ENCODE measurements at regions not wholly inside any gene's neighbourhood (a gene's known extent, or its start where the extent isn't known, plus 50 kb on each side); places are given as distances from the start of the nearest gene placed in this dataset.

DNA sequence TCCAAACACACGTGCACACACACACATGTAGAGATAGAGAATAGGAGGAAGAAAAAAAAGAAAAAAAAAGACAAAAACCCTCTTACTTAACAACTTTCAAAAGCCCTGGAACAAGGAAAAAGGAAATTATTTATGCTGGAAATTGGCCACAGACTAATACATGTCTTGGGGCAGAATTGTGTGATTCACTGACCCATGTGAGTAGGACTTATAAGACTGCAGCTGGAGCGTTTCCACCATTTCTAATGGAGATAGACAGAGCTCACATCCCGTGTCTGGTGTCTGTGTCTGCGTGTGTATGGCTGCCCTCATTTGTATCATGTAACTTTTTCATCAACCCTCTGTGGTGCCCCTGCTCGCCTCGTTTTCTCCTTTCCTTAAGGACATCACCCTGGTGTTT, 99.8 kb upstream of the PDE10A start:
- Histone ChIP-seq H3K9me2 (replicated peaks; ENCODE audit: low read length) (no peaks in the 10 kb centered on the region), H3K9ac (ENCODE audit: low read length) (no peak overlapping the region), H3K27me3 (ENCODE audit: low read length) (peaks cover 6% of the 10 kb centered on the region), H3K4me2 (ENCODE audit: low read length) (no peak overlapping the region), H3K79me2 (ENCODE audit: low read length) (no peaks in the 10 kb centered on the region), H3F3A (ENCODE audit: low read length, unreplicated experiment) (no peaks in the 10 kb centered on the region), H3K9me3 (ENCODE audit: low read length) (no peaks in the 10 kb centered on the region), H2AFZ (ENCODE audit: low read length) (no peak overlapping the region), H3K36me3 (ENCODE audit: low read depth, low read length) (no peaks in the 10 kb centered on the region), H3K27ac (ENCODE audit: low read length) (no peak overlapping the region), H3K4me3 (ENCODE audit: low read length) (no peak overlapping the region), H3K4me1 (ENCODE audit: insufficient read depth, low read length) (no peaks in the 10 kb centered on the region), H4K20me1 (ENCODE audit: low read length) (no peaks in the 10 kb centered on the region)
- no TSS peak for BruUV-seq (replicated peaks)
- POLR2A ChIA-PET (ENCODE audit: unreplicated experiment) = no interaction called here
- no peak for ATAC-seq
- CTCF ChIA-PET = no interaction called here
- no peak for DNase-seq
- TF ChIP-seq, protein P1, sequence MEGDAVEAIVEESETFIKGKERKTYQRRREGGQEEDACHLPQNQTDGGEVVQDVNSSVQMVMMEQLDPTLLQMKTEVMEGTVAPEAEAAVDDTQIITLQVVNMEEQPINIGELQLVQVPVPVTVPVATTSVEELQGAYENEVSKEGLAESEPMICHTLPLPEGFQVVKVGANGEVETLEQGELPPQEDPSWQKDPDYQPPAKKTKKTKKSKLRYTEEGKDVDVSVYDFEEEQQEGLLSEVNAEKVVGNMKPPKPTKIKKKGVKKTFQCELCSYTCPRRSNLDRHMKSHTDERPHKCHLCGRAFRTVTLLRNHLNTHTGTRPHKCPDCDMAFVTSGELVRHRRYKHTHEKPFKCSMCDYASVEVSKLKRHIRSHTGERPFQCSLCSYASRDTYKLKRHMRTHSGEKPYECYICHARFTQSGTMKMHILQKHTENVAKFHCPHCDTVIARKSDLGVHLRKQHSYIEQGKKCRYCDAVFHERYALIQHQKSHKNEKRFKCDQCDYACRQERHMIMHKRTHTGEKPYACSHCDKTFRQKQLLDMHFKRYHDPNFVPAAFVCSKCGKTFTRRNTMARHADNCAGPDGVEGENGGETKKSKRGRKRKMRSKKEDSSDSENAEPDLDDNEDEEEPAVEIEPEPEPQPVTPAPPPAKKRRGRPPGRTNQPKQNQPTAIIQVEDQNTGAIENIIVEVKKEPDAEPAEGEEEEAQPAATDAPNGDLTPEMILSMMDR (conservative IDR thresholded peaks at IDR 0.05; ENCODE audit: low read depth, low read length) = no peak
- TF ChIP-seq EZH2 (IDR thresholded peaks at IDR 0.05; ENCODE audit: low read length, unreplicated experiment) (no peak), EZH2phosphoT487 (IDR thresholded peaks at IDR 0.05; ENCODE audit: borderline replicate concordance, low read length) (no peak)
- intact Hi-C loops (cut with micrococcal nuclease) = no loop called here

DNA sequence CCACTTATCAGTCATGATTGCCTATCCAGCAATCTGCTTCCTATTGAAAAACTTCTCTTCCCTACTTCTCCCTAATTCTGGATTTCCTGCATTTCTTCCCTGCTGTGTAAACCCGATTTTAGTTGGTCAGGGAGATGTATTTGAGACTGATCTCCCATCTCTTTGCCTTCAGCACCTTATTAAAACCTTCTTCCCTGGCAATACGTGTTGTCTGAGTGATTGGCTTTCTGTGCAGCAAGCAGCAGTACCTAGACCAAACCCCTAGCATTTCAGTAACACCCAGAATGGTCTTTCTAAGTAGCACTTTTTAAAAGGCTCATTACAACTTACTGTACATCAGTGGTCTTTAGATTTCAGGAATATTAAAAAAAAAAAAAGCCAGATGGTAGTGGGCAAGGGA, 99.1 kb upstream of the PDE10A start:
- Histone ChIP-seq H4K20me1 (ENCODE audit: low read length) (no peaks in the 10 kb centered on the region), H3K79me2 (ENCODE audit: low read length) (no peaks in the 10 kb centered on the region), H3F3A (ENCODE audit: low read length, unreplicated experiment) (no peaks in the 10 kb centered on the region), H3K4me3 (ENCODE audit: low read length) (no peak overlapping the region), H3K4me2 (ENCODE audit: low read length) (no peak overlapping the region), H3K27me3 (ENCODE audit: low read length) (no peaks in the 10 kb centered on the region), H3K9me3 (ENCODE audit: low read length) (no peaks in the 10 kb centered on the region), H3K36me3 (ENCODE audit: low read depth, low read length) (no peaks in the 10 kb centered on the region), H3K27ac (ENCODE audit: low read length) (no peak overlapping the region), H3K9me2 (replicated peaks; ENCODE audit: low read length) (no peaks in the 10 kb centered on the region), H3K9ac (ENCODE audit: low read length) (no peak overlapping the region), H2AFZ (ENCODE audit: low read length) (no peak overlapping the region), H3K4me1 (ENCODE audit: insufficient read depth, low read length) (no peaks in the 10 kb centered on the region)
- DNase-seq (no peak), ATAC-seq (no peak)
- POLR2A ChIA-PET (ENCODE audit: unreplicated experiment) = no interaction called here
- no peak for TF ChIP-seq EZH2 (IDR thresholded peaks at IDR 0.05; ENCODE audit: low read length, unreplicated experiment)
- TF ChIP-seq, protein P1 (conservative IDR thresholded peaks at IDR 0.05; ENCODE audit: low read depth, low read length) = no peak
- TF ChIP-seq EZH2phosphoT487 (IDR thresholded peaks at IDR 0.05; ENCODE audit: borderline replicate concordance, low read length) = no peak
- intact Hi-C loops (cut with micrococcal nuclease) = no loop called here
- no TSS peak for BruUV-seq (replicated peaks)
- CTCF ChIA-PET = no interaction called here

DNA sequence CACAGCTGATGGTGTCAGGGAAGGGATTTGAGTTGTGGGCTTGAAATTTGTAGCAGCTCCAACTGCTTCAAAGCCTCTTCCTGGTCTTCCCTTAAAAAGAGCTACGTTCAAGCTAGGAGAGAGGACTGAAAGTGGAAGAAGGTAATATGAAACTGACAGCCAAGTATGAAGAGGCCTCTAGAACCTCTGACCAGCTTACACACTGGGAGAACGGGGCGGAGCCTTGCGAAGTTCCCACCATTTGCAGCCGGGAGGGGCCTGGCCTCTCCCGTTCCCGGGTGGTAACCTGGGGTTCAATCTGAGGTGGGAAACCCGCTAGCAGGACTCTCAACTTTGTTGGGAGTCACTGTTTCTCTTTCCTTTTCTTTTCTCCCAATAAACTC, 97.8 kb upstream of the PDE10A start:
- no TSS peak for BruUV-seq (replicated peaks)
- Histone ChIP-seq H3K4me1 (ENCODE audit: insufficient read depth, low read length) (no peaks in the 10 kb centered on the region), H3K27me3 (ENCODE audit: low read length) (peaks cover 1% of the 10 kb centered on the region), H3K9me2 (replicated peaks; ENCODE audit: low read length) (no peaks in the 10 kb centered on the region), H3K9me3 (ENCODE audit: low read length) (no peaks in the 10 kb centered on the region), H3K4me2 (ENCODE audit: low read length) (no peak overlapping the region), H3K9ac (ENCODE audit: low read length) (no peak overlapping the region), H3F3A (ENCODE audit: low read length, unreplicated experiment) (no peaks in the 10 kb centered on the region), H3K27ac (ENCODE audit: low read length) (no peak overlapping the region), H3K4me3 (ENCODE audit: low read length) (no peak overlapping the region), H3K79me2 (ENCODE audit: low read length) (no peaks in the 10 kb centered on the region), H4K20me1 (ENCODE audit: low read length) (no peaks in the 10 kb centered on the region), H3K36me3 (ENCODE audit: low read depth, low read length) (no peaks in the 10 kb centered on the region), H2AFZ (ENCODE audit: low read length) (no peak overlapping the region)
- intact Hi-C loops (cut with micrococcal nuclease) = no loop called here
- DNase-seq (no peak), ATAC-seq (no peak)
- CTCF ChIA-PET = no interaction called here
- TF ChIP-seq EZH2phosphoT487 (IDR thresholded peaks at IDR 0.05; ENCODE audit: borderline replicate concordance, low read length) = no peak
- no peak for TF ChIP-seq EZH2 (IDR thresholded peaks at IDR 0.05; ENCODE audit: low read length, unreplicated experiment)
- TF ChIP-seq, protein P1 (conservative IDR thresholded peaks at IDR 0.05; ENCODE audit: low read depth, low read length) = no peak
- POLR2A ChIA-PET (ENCODE audit: unreplicated experiment) = no interaction called here
